ENCODE measurements at regions not wholly inside any gene's neighbourhood (a gene's known extent, or its start where the extent isn't known, plus 50 kb on each side); places are given as distances from the start of the nearest gene placed in this dataset.

DNA sequence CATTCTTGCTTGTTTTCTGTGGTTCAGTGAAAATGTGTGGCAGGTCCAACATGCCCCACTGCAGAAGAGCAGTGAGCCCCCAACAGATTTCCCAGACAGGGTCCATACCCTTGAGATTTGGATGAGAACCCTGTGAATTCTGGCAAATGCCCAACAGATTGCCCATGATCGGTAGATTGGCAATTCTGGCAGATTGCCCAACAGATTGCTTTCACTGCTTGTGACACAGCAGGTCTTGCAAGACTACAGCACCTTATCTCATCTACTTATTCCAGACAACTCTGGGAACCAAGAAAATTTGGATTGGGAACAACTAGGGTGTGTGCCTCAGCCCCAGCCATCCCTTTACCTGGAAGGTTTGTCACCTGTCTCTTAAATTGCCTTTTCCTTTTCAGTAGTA lies 143.7 kb upstream of the COL1A2 start:
- TF ChIP-seq EZH2phosphoT487 (IDR thresholded peaks at IDR 0.05; ENCODE audit: low read depth) (no peak), CTCF (IDR thresholded peaks at IDR 0.05; ENCODE audit: low read depth, low read length) (no peak)
- no peak overlapping the region for H3K27ac ChIP-seq (ENCODE audit: low read length)
- H3K27me3 ChIP-seq (ENCODE audit: low read depth, low read length): no peaks in the 10 kb centered on the region
- no peaks in the 10 kb centered on the region for H3K79me2 ChIP-seq (ENCODE audit: low read length)
- peaks cover 41% of the 10 kb centered on the region for H3K4me1 ChIP-seq (ENCODE audit: low read length)
- no peak overlapping the region for H3K4me2 ChIP-seq (ENCODE audit: low read length)
- H3K9ac ChIP-seq (ENCODE audit: low read length): no peak overlapping the region
- no peak overlapping the region for H2AFZ ChIP-seq (ENCODE audit: low read depth, low read length)
- H3K36me3 ChIP-seq (replicated peaks; ENCODE audit: low read depth, low read length): no peaks in the 10 kb centered on the region
- no peaks in the 10 kb centered on the region for H4K20me1 ChIP-seq (ENCODE audit: insufficient read depth, low read length)
- H3K9me3 ChIP-seq (ENCODE audit: insufficient read depth, low read length): no peaks in the 10 kb centered on the region
- H3K4me3 ChIP-seq (ENCODE audit: low read length): no peak overlapping the region

DNA sequence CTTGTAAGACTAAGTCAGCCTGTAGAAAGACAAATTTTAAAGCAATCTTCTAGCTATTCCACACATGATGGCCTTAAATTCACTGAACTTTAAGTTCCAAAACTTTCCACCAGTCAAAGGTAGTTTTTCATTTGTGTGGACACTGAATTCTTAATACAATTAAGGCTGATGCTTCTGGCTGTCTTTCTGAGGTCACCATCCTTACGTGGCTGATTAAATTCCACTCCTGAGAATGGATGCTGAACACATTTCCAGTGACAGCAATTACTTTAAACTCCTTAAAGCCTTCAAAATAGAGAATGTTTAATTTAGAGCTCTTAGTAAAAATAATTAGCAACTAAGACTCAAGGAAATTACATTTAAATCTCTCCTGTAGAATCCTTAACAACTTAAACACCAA lies 142.6 kb upstream of the COL1A2 start:
- H3K9ac ChIP-seq (ENCODE audit: low read length): no peak overlapping the region
- TF ChIP-seq CTCF (IDR thresholded peaks at IDR 0.05; ENCODE audit: low read depth, low read length) (no peak), EZH2phosphoT487 (IDR thresholded peaks at IDR 0.05; ENCODE audit: low read depth) (no peak)
- H3K9me3 ChIP-seq (ENCODE audit: insufficient read depth, low read length): no peaks in the 10 kb centered on the region
- no peaks in the 10 kb centered on the region for H3K79me2 ChIP-seq (ENCODE audit: low read length)
- H4K20me1 ChIP-seq (ENCODE audit: insufficient read depth, low read length): no peaks in the 10 kb centered on the region
- H3K36me3 ChIP-seq (replicated peaks; ENCODE audit: low read depth, low read length): no peaks in the 10 kb centered on the region
- H2AFZ ChIP-seq (ENCODE audit: low read depth, low read length): no peak overlapping the region
- H3K27me3 ChIP-seq (ENCODE audit: low read depth, low read length): no peaks in the 10 kb centered on the region
- peaks cover 47% of the 10 kb centered on the region for H3K4me1 ChIP-seq (ENCODE audit: low read length)
- H3K27ac ChIP-seq (ENCODE audit: low read length): no peak overlapping the region
- no peak overlapping the region for H3K4me3 ChIP-seq (ENCODE audit: low read length)
- H3K4me2 ChIP-seq (ENCODE audit: low read length): no peak overlapping the region

DNA sequence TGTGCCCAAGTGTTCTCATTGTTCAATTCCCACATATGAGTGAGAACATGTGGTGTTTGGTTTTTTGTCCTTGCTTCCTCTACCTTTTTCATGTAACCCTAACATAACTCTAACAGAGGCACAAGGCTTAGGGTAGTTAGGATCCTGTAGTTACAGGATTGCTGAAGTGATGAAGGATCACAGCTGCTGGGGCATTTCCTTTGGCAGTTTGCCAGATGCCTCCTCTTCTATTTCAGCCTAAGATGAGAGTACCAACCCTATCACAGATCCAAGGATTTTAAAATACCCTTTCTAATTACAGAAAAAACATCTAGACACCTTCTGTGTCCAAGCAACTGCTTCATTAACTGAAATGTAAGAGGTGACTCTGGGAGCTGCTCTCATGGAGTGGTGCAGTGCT lies 141.7 kb upstream of the COL1A2 start:
- Histone ChIP-seq H4K20me1 (ENCODE audit: insufficient read depth, low read length) (no peaks in the 10 kb centered on the region), H3K4me3 (ENCODE audit: low read length) (peak overlapping the region; percentile 43), H3K9ac (ENCODE audit: low read length) (peak overlapping the region; percentile 11; the same call in 1 of the 2 replicates), H3K4me1 (ENCODE audit: low read length) (peaks cover 41% of the 10 kb centered on the region), H3K27me3 (ENCODE audit: low read depth, low read length) (no peaks in the 10 kb centered on the region), H2AFZ (ENCODE audit: low read depth, low read length) (no peak overlapping the region; the same call in 1 of the 2 replicates), H3K36me3 (replicated peaks; ENCODE audit: low read depth, low read length) (no peaks in the 10 kb centered on the region), H3K9me3 (ENCODE audit: insufficient read depth, low read length) (no peaks in the 10 kb centered on the region), H3K27ac (ENCODE audit: low read length) (peak overlapping the region; percentile 77), H3K79me2 (ENCODE audit: low read length) (no peaks in the 10 kb centered on the region), H3K4me2 (ENCODE audit: low read length) (peak overlapping the region; percentile 55)
- TF ChIP-seq EZH2phosphoT487 (IDR thresholded peaks at IDR 0.05; ENCODE audit: low read depth) (no peak), CTCF (IDR thresholded peaks at IDR 0.05; ENCODE audit: low read depth, low read length) (no peak)

GRCh38 chr7:94253686-94254085 lies 141.0 kb upstream of the COL1A2 start:
- TF ChIP-seq CTCF (IDR thresholded peaks at IDR 0.05; ENCODE audit: low read depth, low read length) (no peak), EZH2phosphoT487 (IDR thresholded peaks at IDR 0.05; ENCODE audit: low read depth) (no peak)
- Histone ChIP-seq H3K27ac (ENCODE audit: low read length) (peak overlapping the region; percentile 77), H4K20me1 (ENCODE audit: insufficient read depth, low read length) (no peaks in the 10 kb centered on the region), H3K79me2 (ENCODE audit: low read length) (no peaks in the 10 kb centered on the region), H3K4me2 (ENCODE audit: low read length) (peak overlapping the region; percentile 55), H2AFZ (ENCODE audit: low read depth, low read length) (no peak overlapping the region; the same call in 1 of the 2 replicates), H3K27me3 (ENCODE audit: low read depth, low read length) (no peaks in the 10 kb centered on the region), H3K36me3 (replicated peaks; ENCODE audit: low read depth, low read length) (no peaks in the 10 kb centered on the region), H3K9ac (ENCODE audit: low read length) (peak overlapping the region; percentile 11; the same call in 1 of the 2 replicates), H3K9me3 (ENCODE audit: insufficient read depth, low read length) (no peaks in the 10 kb centered on the region), H3K4me1 (ENCODE audit: low read length) (peaks cover 37% of the 10 kb centered on the region), H3K4me3 (ENCODE audit: low read length) (peak overlapping the region; percentile 43)

All from OCI-LY3 (cell line).